ENCODE measurements at regions not wholly inside any gene's neighbourhood (a gene's known extent, or its start where the extent isn't known, plus 50 kb on each side); places are given as distances from the start of the nearest gene placed in this dataset.
A peak's percentile ranks its signal among the peaks of the same experiment; 100 is the strongest.

GRCh38 chr18:45168866-45169600, 446.2 kb upstream of the SLC14A2 start:
- DNase-seq, result no peak

- no peak for DNase-seq
Measured at GRCh38 chr18:45169610-45170009, 445.7 kb upstream of the SLC14A2 start.

GRCh38 chr18:45171679-45172191, 443.5 kb upstream of the SLC14A2 start:
- DNase-seq, result peak; percentile 10

GRCh38 chr18:45173327-45173726, 441.9 kb upstream of the SLC14A2 start:
- DNase-seq, result no peak

GRCh38 chr18:45173799-45174519, 441.3 kb upstream of the SLC14A2 start:
- DNase-seq, result no peak

GRCh38 chr18:45174629-45175136, 440.6 kb upstream of the SLC14A2 start:
- no peak for DNase-seq

- DNase-seq, result no peak
Measured at GRCh38 chr18:45175511-45175910, 439.8 kb upstream of the SLC14A2 start.

- DNase-seq, result no peak
Measured at GRCh38 chr18:45186832-45187231, 428.4 kb upstream of the SLC14A2 start.

GRCh38 chr18:45191795-45192194, 423.5 kb upstream of the SLC14A2 start:
- no peak for DNase-seq

- DNase-seq, result no peak
Measured at GRCh38 chr18:45197526-45197970, 417.7 kb upstream of the SLC14A2 start.

- no peak for DNase-seq
Measured at GRCh38 chr18:45198526-45198925, 416.8 kb upstream of the SLC14A2 start.

- no peak for DNase-seq
Measured at GRCh38 chr18:45201029-45201428, 414.2 kb upstream of the SLC14A2 start.

GRCh38 chr18:45201489-45201888, 413.8 kb upstream of the SLC14A2 start:
- no peak for DNase-seq

GRCh38 chr18:45202061-45202460, 413.2 kb upstream of the SLC14A2 start:
- DNase-seq, result peak; percentile 38

- no peak for DNase-seq
Measured at GRCh38 chr18:45203677-45204076, 411.6 kb upstream of the SLC14A2 start.

- DNase-seq, result no peak
Measured at GRCh38 chr18:45207328-45207727, 407.9 kb upstream of the SLC14A2 start.

GRCh38 chr18:45208164-45208563, 407.1 kb upstream of the SLC14A2 start:
- DNase-seq, result no peak

- peak; percentile 51 for DNase-seq
Measured at GRCh38 chr18:45212181-45213039, 402.9 kb upstream of the SLC14A2 start.

- DNase-seq, result no peak
Measured at GRCh38 chr18:45213040-45213333, 402.3 kb upstream of the SLC14A2 start.

GRCh38 chr18:45218436-45218835, 396.8 kb upstream of the SLC14A2 start:
- DNase-seq, result no peak

- no peak for DNase-seq
Measured at GRCh38 chr18:45221363-45221762, 393.9 kb upstream of the SLC14A2 start.

- DNase-seq, result peak; percentile 9
Measured at GRCh38 chr18:45222180-45222579, 393.1 kb upstream of the SLC14A2 start.
